Inflammatory macrophage treated with lipopolysaccharide for 4 hours (primary cell): ENCODE measurements at regions not wholly inside any gene's neighbourhood (a gene's known extent, or its start where the extent isn't known, plus 50 kb on each side); places are given as distances from the start of the nearest gene placed in this dataset.

Source experiments
- DNase-seq: peaks from one replicate; pipeline ENCODE4 v3.0.0-alpha.2; 2020

GRCh38 chr16:65745201-65745708, 621.2 kb upstream of the CDH5 start:
- no peak for DNase-seq

GRCh38 chr16:65744401-65744800, 622.1 kb upstream of the CDH5 start:
- no peak for DNase-seq

GRCh38 chr16:65743558-65743957, 621.7 kb upstream of the CDH11 start:
- peak; percentile 19 for DNase-seq

GRCh38 chr16:65740711-65741110, 618.8 kb upstream of the CDH11 start:
- no peak for DNase-seq

- DNase-seq = peak; percentile 77
Observed at GRCh38 chr16:65739518-65739917, 617.7 kb upstream of the CDH11 start.

- no peak for DNase-seq
Observed at GRCh38 chr16:65737831-65738230, 616.0 kb upstream of the CDH11 start.

- DNase-seq = peak; percentile 12
Observed at GRCh38 chr16:65735615-65736014, 613.8 kb upstream of the CDH11 start.

GRCh38 chr16:65733721-65734120, 611.9 kb upstream of the CDH11 start:
- DNase-seq = no peak

GRCh38 chr16:65731833-65732232, 610.0 kb upstream of the CDH11 start:
- DNase-seq = no peak

GRCh38 chr16:65728652-65729051, 606.8 kb upstream of the CDH11 start:
- no peak for DNase-seq

GRCh38 chr16:65728167-65728566, 606.3 kb upstream of the CDH11 start:
- no peak for DNase-seq

- no peak for DNase-seq
Observed at GRCh38 chr16:65727534-65728137, 605.8 kb upstream of the CDH11 start.

GRCh38 chr16:65725156-65725845, 603.4 kb upstream of the CDH11 start:
- DNase-seq = peak; percentile 56

- no peak for DNase-seq
Observed at GRCh38 chr16:65722429-65722828, 600.6 kb upstream of the CDH11 start.

GRCh38 chr16:65717846-65718245, 596.0 kb upstream of the CDH11 start:
- no peak for DNase-seq

GRCh38 chr16:65716737-65717700, 595.2 kb upstream of the CDH11 start:
- no peak for DNase-seq

- DNase-seq = no peak
Observed at GRCh38 chr16:65713181-65713808, 591.4 kb upstream of the CDH11 start.

GRCh38 chr16:65710107-65710506, 588.2 kb upstream of the CDH11 start:
- no peak for DNase-seq

- no peak for DNase-seq
Observed at GRCh38 chr16:65704866-65705265, 583.0 kb upstream of the CDH11 start.

- no peak for DNase-seq
Observed at GRCh38 chr16:65702707-65703402, 581.0 kb upstream of the CDH11 start.

- DNase-seq = no peak
Observed at GRCh38 chr16:65700596-65700995, 578.7 kb upstream of the CDH11 start.

GRCh38 chr16:65698791-65699321, 577.0 kb upstream of the CDH11 start:
- no peak for DNase-seq
